ENCODE measurements at regions not wholly inside any gene's neighbourhood (a gene's known extent, or its start where the extent isn't known, plus 50 kb on each side); places are given as distances from the start of the nearest gene placed in this dataset.

- Histone ChIP-seq H3K9me3 (ENCODE audit: insufficient read depth, low read length) (no peaks in the 10 kb centered on the region), H3K4me3 (ENCODE audit: low read length) (no peak overlapping the region), H3K79me2 (ENCODE audit: low read length) (no peaks in the 10 kb centered on the region), H3K4me1 (ENCODE audit: low read length) (no peaks in the 10 kb centered on the region), H3K36me3 (replicated peaks; ENCODE audit: low read depth, low read length) (no peaks in the 10 kb centered on the region), H3K4me2 (ENCODE audit: low read length) (no peak overlapping the region), H4K20me1 (ENCODE audit: insufficient read depth, low read length) (no peaks in the 10 kb centered on the region), H3K27ac (ENCODE audit: low read length) (no peak overlapping the region), H3K27me3 (ENCODE audit: low read depth, low read length) (no peaks in the 10 kb centered on the region), H3K9ac (ENCODE audit: low read length) (no peak overlapping the region), H2AFZ (ENCODE audit: low read depth, low read length) (no peak overlapping the region)
- no peak for TF ChIP-seq EZH2phosphoT487 (IDR thresholded peaks at IDR 0.05; ENCODE audit: low read depth)
- TF ChIP-seq, protein P1, sequence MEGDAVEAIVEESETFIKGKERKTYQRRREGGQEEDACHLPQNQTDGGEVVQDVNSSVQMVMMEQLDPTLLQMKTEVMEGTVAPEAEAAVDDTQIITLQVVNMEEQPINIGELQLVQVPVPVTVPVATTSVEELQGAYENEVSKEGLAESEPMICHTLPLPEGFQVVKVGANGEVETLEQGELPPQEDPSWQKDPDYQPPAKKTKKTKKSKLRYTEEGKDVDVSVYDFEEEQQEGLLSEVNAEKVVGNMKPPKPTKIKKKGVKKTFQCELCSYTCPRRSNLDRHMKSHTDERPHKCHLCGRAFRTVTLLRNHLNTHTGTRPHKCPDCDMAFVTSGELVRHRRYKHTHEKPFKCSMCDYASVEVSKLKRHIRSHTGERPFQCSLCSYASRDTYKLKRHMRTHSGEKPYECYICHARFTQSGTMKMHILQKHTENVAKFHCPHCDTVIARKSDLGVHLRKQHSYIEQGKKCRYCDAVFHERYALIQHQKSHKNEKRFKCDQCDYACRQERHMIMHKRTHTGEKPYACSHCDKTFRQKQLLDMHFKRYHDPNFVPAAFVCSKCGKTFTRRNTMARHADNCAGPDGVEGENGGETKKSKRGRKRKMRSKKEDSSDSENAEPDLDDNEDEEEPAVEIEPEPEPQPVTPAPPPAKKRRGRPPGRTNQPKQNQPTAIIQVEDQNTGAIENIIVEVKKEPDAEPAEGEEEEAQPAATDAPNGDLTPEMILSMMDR (IDR thresholded peaks at IDR 0.05; ENCODE audit: low read depth, low read length) = no peak
These were observed 276.7 kb upstream of the POU1F1 start for GRCh38 chr3:87553058-87553457.

DNA sequence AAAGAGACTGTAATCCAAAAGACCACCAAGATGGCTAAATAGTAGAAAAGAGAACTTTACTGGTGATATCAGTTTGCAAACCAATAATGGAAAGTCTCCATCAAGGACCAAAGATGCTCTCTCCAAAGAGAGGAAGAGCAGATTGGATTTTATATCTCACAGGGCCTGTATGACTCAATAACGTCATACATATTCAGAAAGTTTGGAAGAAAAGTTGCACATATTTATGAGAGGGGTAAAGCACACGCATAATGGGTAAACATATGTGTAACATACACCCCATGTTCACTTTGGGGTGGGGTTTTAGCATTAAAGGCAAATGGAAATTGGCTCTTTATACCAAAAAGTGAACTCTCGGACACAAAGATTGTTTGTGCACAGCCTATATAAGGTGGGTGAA, 274.5 kb upstream of the POU1F1 start:
- Histone ChIP-seq H3K4me1 (ENCODE audit: low read length) (no peaks in the 10 kb centered on the region), H3K27me3 (ENCODE audit: low read depth, low read length) (no peaks in the 10 kb centered on the region), H4K20me1 (ENCODE audit: insufficient read depth, low read length) (no peaks in the 10 kb centered on the region), H3K79me2 (ENCODE audit: low read length) (no peaks in the 10 kb centered on the region), H3K27ac (ENCODE audit: low read length) (no peak overlapping the region), H3K9me3 (ENCODE audit: insufficient read depth, low read length) (no peaks in the 10 kb centered on the region), H3K36me3 (replicated peaks; ENCODE audit: low read depth, low read length) (no peaks in the 10 kb centered on the region), H2AFZ (ENCODE audit: low read depth, low read length) (no peak overlapping the region), H3K4me3 (ENCODE audit: low read length) (no peak overlapping the region), H3K9ac (ENCODE audit: low read length) (no peak overlapping the region), H3K4me2 (ENCODE audit: low read length) (no peak overlapping the region)
- TF ChIP-seq EZH2phosphoT487 (IDR thresholded peaks at IDR 0.05; ENCODE audit: low read depth) = no peak
- TF ChIP-seq, protein P1 (IDR thresholded peaks at IDR 0.05; ENCODE audit: low read depth, low read length) = no peak

GRCh38 chr3:87549208-87549607, 272.8 kb upstream of the POU1F1 start:
- Histone ChIP-seq H3K36me3 (replicated peaks; ENCODE audit: low read depth, low read length) (no peaks in the 10 kb centered on the region), H2AFZ (ENCODE audit: low read depth, low read length) (no peak overlapping the region), H3K9ac (ENCODE audit: low read length) (no peak overlapping the region), H3K27ac (ENCODE audit: low read length) (no peak overlapping the region), H3K27me3 (ENCODE audit: low read depth, low read length) (no peaks in the 10 kb centered on the region), H4K20me1 (ENCODE audit: insufficient read depth, low read length) (no peaks in the 10 kb centered on the region), H3K4me1 (ENCODE audit: low read length) (no peaks in the 10 kb centered on the region), H3K4me3 (ENCODE audit: low read length) (no peak overlapping the region), H3K9me3 (ENCODE audit: insufficient read depth, low read length) (no peaks in the 10 kb centered on the region), H3K4me2 (ENCODE audit: low read length) (no peak overlapping the region), H3K79me2 (ENCODE audit: low read length) (no peaks in the 10 kb centered on the region)
- TF ChIP-seq EZH2phosphoT487 (IDR thresholded peaks at IDR 0.05; ENCODE audit: low read depth) = no peak
- TF ChIP-seq, protein P1 (IDR thresholded peaks at IDR 0.05; ENCODE audit: low read depth, low read length) = no peak

DNA sequence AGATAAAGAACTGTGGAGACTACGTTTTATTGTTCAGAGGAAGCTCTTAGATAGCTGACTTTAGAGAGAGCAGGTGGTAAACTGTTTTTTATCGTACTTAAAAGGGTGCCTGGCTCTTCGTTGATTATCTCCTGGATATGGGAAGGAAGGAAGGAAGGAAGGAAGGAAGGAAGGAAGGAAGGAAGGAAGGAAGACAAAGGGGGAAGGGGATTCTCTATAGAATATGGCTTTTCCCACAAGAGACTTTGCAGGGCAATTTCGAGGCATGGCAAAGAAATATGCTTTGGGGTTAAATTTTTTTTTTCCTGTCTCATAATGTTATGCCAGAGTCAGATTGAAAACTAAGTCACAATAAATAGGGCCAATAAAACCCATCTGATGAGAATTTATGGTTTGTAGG, 271.9 kb upstream of the POU1F1 start:
- H3K4me1 ChIP-seq (ENCODE audit: low read length) = no peaks in the 10 kb centered on the region
- H3K27ac ChIP-seq (ENCODE audit: low read length) = no peak overlapping the region
- TF ChIP-seq, protein P1 (IDR thresholded peaks at IDR 0.05; ENCODE audit: low read depth, low read length) = no peak
- TF ChIP-seq EZH2phosphoT487 (IDR thresholded peaks at IDR 0.05; ENCODE audit: low read depth) = no peak
- no peak overlapping the region for H3K4me2 ChIP-seq (ENCODE audit: low read length)
- no peaks in the 10 kb centered on the region for H3K79me2 ChIP-seq (ENCODE audit: low read length)
- H3K27me3 ChIP-seq (ENCODE audit: low read depth, low read length) = no peaks in the 10 kb centered on the region
- no peaks in the 10 kb centered on the region for H3K9me3 ChIP-seq (ENCODE audit: insufficient read depth, low read length)
- H3K9ac ChIP-seq (ENCODE audit: low read length) = no peak overlapping the region
- no peaks in the 10 kb centered on the region for H4K20me1 ChIP-seq (ENCODE audit: insufficient read depth, low read length)
- no peak overlapping the region for H3K4me3 ChIP-seq (ENCODE audit: low read length)
- no peak overlapping the region for H2AFZ ChIP-seq (ENCODE audit: low read depth, low read length)
- H3K36me3 ChIP-seq (replicated peaks; ENCODE audit: low read depth, low read length) = no peaks in the 10 kb centered on the region

All from OCI-LY3 (cell line).